K562 (cell line): ENCODE measurements at regions not wholly inside any gene's neighbourhood (a gene's known extent, or its start where the extent isn't known, plus 50 kb on each side); places are given as distances from the start of the nearest gene placed in this dataset.
"Not testable (repeated sequence)": the region's sequence is repeated elsewhere in the genome, so short reads cannot be mapped to it uniquely, and the experiment has no call there.

Source experiments
- CHCHD3 ChIP-seq: fragments of 250-450 bp; sonication (Bioruptor Pico); IDR thresholded peaks from 2 replicates; pipeline ENCODE4 v2.1.2; 2022; ENCODE audit warnings: mild to moderate bottlenecking
- E2F3 ChIP-seq: fragments of 250-450 bp; sonication (Bioruptor Pico); IDR thresholded peaks from 2 replicates; pipeline ENCODE4 v1.4.0; 2020; ENCODE audit warnings: mild to moderate bottlenecking
- ELF1 ChIP-seq: fragments of 200-800 bp; sonication (Bioruptor generic); IDR thresholded peaks from 2 replicates; pipeline ENCODE4 v1.6.1; 2016; ENCODE audit warnings: missing genetic modification characterization, missing compliant biosample characterization
- EZH2 ChIP-seq: IDR thresholded peaks from 2 replicates; pipeline ENCODE4 v1.6.1; 2012; ENCODE audit warnings: low read depth, mild to moderate bottlenecking, inconsistent platforms, low read length, borderline replicate concordance
- FOXM1 ChIP-seq, 2 experiments: fragments of 450-650 bp in 1 of 2; sonication (generic) in 1 of 2; formaldehyde crosslinking in 1 of 2; IDR thresholded peaks; 2 replicates each; pipeline versions ENCODE4 v1.6.1 to v1.9.0; 2017 to 2022; ENCODE audit warnings: low read depth in 2 of 2, mild to moderate bottlenecking in 2 of 2, missing genetic modification reagents in 1 of 2, moderate library complexity in 1 of 2
- HDAC1 ChIP-seq, 2 experiments: fragments of 450-650 bp; IDR thresholded peaks; 2 replicates each; pipeline ENCODE4 v1.6.1; 2016 to 2017; ENCODE audit warnings: inconsistent platforms in 1 of 2, mild to moderate bottlenecking in 1 of 2, moderate library complexity in 1 of 2
- IRF2 ChIP-seq: sonication (generic); formaldehyde crosslinking; IDR thresholded peaks from 2 replicates; pipeline ENCODE4 v1.8.1; 2022; ENCODE audit warnings: mild to moderate bottlenecking, missing genetic modification reagents
- KLF6 ChIP-seq: fragments of 250-450 bp; sonication (Bioruptor Pico); IDR thresholded peaks from 2 replicates; pipeline ENCODE4 v1.4.0; 2020; ENCODE audit warnings: mild to moderate bottlenecking, moderate library complexity, borderline replicate concordance
- STAG1 ChIP-seq: sonication (generic); formaldehyde crosslinking; IDR thresholded peaks from 2 replicates; pipeline ENCODE4 v1.5.0; 2020; ENCODE audit warnings: missing genetic modification reagents, borderline replicate concordance
- TF ChIP-seq, protein P1 (sequence below), 3 experiments: IDR thresholded peaks in 2 of 3; conservative IDR thresholded peaks in 1 of 3; 2 replicates each; pipeline ENCODE4 v1.5.1; 2011 to 2012; ENCODE audit warnings: low read length in 3 of 3, mild to moderate bottlenecking in 3 of 3, control low read depth in 2 of 3, improper control_type of control experiment in 1 of 3, inconsistent platforms in 1 of 3, low read depth in 1 of 3, mixed read lengths in 1 of 3, moderate library complexity in 1 of 3; ENCODE audit not compliant: insufficient read depth in 2 of 3
- TF ChIP-seq, protein P2 (sequence below): sonication (generic); formaldehyde crosslinking; IDR thresholded peaks from 2 replicates; pipeline ENCODE4 v1.4.0; 2020; ENCODE audit warnings: mild to moderate bottlenecking, missing genetic modification reagents

DNA sequence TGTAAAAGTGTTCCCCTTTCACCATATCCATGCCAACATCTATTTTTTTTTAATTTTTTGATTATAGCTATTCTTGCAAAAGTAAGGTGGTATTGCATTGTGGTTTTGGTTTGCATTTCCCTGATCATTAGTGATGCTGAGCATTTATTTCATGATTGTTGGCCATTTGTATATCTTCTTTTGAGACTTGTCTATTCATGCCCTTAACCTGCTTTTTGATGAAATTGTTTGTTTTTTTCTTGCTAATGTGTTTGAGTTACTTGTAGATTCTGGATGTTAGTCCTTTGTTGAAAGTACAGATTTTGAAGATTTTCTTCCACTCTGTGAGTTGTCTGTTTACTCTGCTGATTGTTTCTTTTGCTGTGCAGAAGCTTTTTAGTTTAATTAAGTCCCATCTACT, 233.1 kb downstream of the RBM26 start:
- TF ChIP-seq, protein P1, sequence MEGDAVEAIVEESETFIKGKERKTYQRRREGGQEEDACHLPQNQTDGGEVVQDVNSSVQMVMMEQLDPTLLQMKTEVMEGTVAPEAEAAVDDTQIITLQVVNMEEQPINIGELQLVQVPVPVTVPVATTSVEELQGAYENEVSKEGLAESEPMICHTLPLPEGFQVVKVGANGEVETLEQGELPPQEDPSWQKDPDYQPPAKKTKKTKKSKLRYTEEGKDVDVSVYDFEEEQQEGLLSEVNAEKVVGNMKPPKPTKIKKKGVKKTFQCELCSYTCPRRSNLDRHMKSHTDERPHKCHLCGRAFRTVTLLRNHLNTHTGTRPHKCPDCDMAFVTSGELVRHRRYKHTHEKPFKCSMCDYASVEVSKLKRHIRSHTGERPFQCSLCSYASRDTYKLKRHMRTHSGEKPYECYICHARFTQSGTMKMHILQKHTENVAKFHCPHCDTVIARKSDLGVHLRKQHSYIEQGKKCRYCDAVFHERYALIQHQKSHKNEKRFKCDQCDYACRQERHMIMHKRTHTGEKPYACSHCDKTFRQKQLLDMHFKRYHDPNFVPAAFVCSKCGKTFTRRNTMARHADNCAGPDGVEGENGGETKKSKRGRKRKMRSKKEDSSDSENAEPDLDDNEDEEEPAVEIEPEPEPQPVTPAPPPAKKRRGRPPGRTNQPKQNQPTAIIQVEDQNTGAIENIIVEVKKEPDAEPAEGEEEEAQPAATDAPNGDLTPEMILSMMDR (IDR thresholded peaks at IDR 0.05 in 2 of 3, conservative IDR thresholded peaks at IDR 0.05 in 1 of 3; ENCODE audit: insufficient read depth in 2 of 3, low read depth in 1 of 3, low read length in 3 of 3), result not testable (repeated sequence)
- TF ChIP-seq, protein P2, sequence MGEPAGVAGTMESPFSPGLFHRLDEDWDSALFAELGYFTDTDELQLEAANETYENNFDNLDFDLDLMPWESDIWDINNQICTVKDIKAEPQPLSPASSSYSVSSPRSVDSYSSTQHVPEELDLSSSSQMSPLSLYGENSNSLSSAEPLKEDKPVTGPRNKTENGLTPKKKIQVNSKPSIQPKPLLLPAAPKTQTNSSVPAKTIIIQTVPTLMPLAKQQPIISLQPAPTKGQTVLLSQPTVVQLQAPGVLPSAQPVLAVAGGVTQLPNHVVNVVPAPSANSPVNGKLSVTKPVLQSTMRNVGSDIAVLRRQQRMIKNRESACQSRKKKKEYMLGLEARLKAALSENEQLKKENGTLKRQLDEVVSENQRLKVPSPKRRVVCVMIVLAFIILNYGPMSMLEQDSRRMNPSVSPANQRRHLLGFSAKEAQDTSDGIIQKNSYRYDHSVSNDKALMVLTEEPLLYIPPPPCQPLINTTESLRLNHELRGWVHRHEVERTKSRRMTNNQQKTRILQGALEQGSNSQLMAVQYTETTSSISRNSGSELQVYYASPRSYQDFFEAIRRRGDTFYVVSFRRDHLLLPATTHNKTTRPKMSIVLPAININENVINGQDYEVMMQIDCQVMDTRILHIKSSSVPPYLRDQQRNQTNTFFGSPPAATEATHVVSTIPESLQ (CRISPR knock-in tag), result not testable (repeated sequence)
- TF ChIP-seq HDAC1 (IDR thresholded peaks at IDR 0.05); CHCHD3 (CRISPR knock-in tag); FOXM1 (IDR thresholded peaks at IDR 0.05; ENCODE audit: low read depth); FOXM1 (CRISPR knock-in tag; IDR thresholded peaks at IDR 0.05; ENCODE audit: low read depth); E2F3; KLF6 (CRISPR knock-in tag); EZH2; ELF1 (tag); IRF2 (CRISPR knock-in tag); STAG1: not testable (repeated sequence)
